ENCODE measurements at regions not wholly inside any gene's neighbourhood (a gene's known extent, or its start where the extent isn't known, plus 50 kb on each side); places are given as distances from the start of the nearest gene placed in this dataset.

DNA sequence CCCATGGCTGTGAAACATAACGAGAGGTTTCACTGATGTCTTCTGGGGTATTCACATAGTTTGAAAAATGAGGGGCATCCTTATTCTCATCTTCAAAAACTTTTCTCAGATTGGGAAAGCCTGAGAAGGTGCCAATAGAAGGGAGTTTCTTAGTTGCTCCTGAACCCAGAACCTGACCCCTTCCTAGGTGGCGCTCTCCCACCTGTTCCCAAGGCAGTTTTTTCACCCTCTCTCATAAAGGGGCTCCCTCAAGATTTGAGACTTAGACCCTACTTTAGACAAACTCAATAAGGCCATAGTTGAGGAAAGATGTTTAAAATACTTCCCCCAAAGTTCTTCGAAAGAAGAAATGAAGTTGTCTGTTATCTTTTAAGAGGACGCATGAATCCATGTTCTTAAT, 142.2 kb downstream of the FGF9 start:
- H3K18ac ChIP-seq (ENCODE audit: low read depth, low read length), result no peak overlapping the region
- H3K23ac ChIP-seq (ENCODE audit: low read depth, low read length), result no peak overlapping the region
- H3K27ac ChIP-seq (ENCODE audit: insufficient read depth, low read length), result no peak overlapping the region
- no peak overlapping the region for H3K9ac ChIP-seq (ENCODE audit: low read depth, low read length)
- ChIA-PET CTCF (no interaction called here), POLR2A (ENCODE audit: unreplicated experiment) (no interaction called here)
- peaks cover 15% of the 10 kb centered on the region for H3K27me3 ChIP-seq (ENCODE audit: control insufficient read depth, insufficient read depth, low read length)
- intact Hi-C loops (cut with micrococcal nuclease), result no loop called here
- no peaks in the 10 kb centered on the region for H3K4me1 ChIP-seq (ENCODE audit: control insufficient read depth, insufficient read depth, low read length)
- H2AK9ac ChIP-seq (replicated peaks; ENCODE audit: low read depth, low read length, poor library complexity), result no peak overlapping the region
- H2BK15ac ChIP-seq (ENCODE audit: low read depth, low read length), result no peak overlapping the region
- no peaks in the 10 kb centered on the region for H3K79me1 ChIP-seq (ENCODE audit: low read depth in 1 of 2, low read length in 2 of 2)
- in situ Hi-C loops (cut with MboI; ENCODE audit: low sequenced_read_pairs), result no loop called here
- DNase-seq (no peak), ATAC-seq (ENCODE audit: low read depth) (no peak)
- H2BK20ac ChIP-seq (ENCODE audit: low read depth, low read length), result no peak overlapping the region
- WGBS, 2 experiments (ENCODE audit: extremely low coverage in 2 of 2, insufficient read length in 1 of 2), result no CpG with 5 or more reads among the region's 4 CpGs
- no peak overlapping the region for H2AFZ ChIP-seq (replicated peaks; ENCODE audit: low read length, poor library complexity)
- H4K8ac ChIP-seq (ENCODE audit: low read depth in 2 of 2, low read length in 2 of 2), result no peak overlapping the region
- dilution Hi-C loops (cut with HindIII; ENCODE audit: low sequenced_read_pairs, unreplicated experiment), result no loop called here
- peaks cover 2% of the 10 kb centered on the region; the same call in 1 of the 2 replicates for H3K9me3 ChIP-seq (ENCODE audit: control insufficient read depth, insufficient read depth, low read length)
- TF ChIP-seq NFE2L2 (IDR thresholded peaks at IDR 0.05; ENCODE audit: low read depth, low read length), result no peak
- TF ChIP-seq, protein P1, sequence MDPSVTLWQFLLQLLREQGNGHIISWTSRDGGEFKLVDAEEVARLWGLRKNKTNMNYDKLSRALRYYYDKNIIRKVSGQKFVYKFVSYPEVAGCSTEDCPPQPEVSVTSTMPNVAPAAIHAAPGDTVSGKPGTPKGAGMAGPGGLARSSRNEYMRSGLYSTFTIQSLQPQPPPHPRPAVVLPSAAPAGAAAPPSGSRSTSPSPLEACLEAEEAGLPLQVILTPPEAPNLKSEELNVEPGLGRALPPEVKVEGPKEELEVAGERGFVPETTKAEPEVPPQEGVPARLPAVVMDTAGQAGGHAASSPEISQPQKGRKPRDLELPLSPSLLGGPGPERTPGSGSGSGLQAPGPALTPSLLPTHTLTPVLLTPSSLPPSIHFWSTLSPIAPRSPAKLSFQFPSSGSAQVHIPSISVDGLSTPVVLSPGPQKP (IDR thresholded peaks at IDR 0.05; ENCODE audit: borderline replicate concordance, low read depth, low read length), result no peak
- H4K20me1 ChIP-seq (ENCODE audit: insufficient read depth, low read length), result no peaks in the 10 kb centered on the region
- H2BK5ac ChIP-seq (ENCODE audit: low read depth, low read length, poor library complexity, severe bottlenecking), result no peak overlapping the region
- no peak overlapping the region for H2AK5ac ChIP-seq (ENCODE audit: low read depth, low read length)
- no peak overlapping the region for H2BK120ac ChIP-seq (ENCODE audit: low read depth, low read length)
- no peaks in the 10 kb centered on the region for H3K36me3 ChIP-seq (ENCODE audit: control insufficient read depth, insufficient read depth, low read length)
- no peak overlapping the region for H4K91ac ChIP-seq (ENCODE audit: insufficient read depth, low read depth, low read length)
- H3K4me2 ChIP-seq (ENCODE audit: low read depth, low read length), result no peak overlapping the region
- no TSS peak for BruUV-seq (replicated peaks)
- no peaks in the 10 kb centered on the region for H3K9me1 ChIP-seq (ENCODE audit: insufficient read depth, low read length)
- H3K4me3 ChIP-seq (ENCODE audit: insufficient read depth, low read depth, low read length), result no peak overlapping the region
- H3K4ac ChIP-seq (ENCODE audit: low read depth, low read length), result no peak overlapping the region
- H4K5ac ChIP-seq (ENCODE audit: low read depth, low read length), result no peak overlapping the region
- no peak overlapping the region for H3K14ac ChIP-seq (replicated peaks; ENCODE audit: low read depth, low read length)
- no peak overlapping the region for H3K56ac ChIP-seq (ENCODE audit: extremely low read depth, insufficient read depth, low read length)
